Activated CD4-positive, CD25-positive, alpha-beta regulatory T cell treated with anti-CD3 and anti-CD28 coated beads, Interleukin-2, amount 50 U/mL, for 72 hours (primary cell): ENCODE measurements at regions not wholly inside any gene's neighbourhood (a gene's known extent, or its start where the extent isn't known, plus 50 kb on each side); places are given as distances from the start of the nearest gene placed in this dataset.

Experiments
- DNase-seq: peaks from one replicate; pipeline ENCODE4 v3.0.0; 2021

DNA sequence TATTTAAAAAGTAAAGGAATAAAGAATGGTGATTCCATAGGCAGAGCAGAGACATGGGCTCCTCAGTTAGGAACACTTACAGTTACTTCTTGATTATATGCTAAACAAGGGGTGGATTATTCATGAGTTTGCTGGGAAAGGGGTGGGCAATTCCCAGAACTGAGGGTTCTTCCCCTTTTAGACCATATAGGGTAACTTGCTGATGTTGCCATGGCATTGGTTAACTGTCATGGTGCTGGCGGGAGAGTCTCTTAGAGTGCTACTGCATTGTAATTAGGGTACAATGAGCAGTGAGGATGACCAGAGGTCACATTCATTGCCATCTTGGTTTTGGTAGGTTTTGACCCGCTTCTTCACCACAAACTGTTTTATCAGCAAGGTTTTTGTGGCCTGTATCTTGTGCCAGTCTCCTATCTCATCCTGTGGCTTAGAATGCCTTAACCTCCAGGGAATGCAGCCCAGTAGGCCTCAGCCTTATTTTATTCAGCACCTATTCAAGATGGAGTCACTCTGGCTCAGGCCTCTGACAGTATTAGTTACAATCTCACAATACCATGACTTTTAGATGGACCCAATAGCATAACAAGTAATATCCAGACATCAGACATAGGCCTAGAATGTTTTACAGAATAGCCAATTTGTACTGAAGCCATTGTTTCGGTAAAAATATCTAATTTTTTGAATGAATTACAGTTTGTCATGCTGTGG is 106.8 kb downstream of the ZBTB18 start:
- no peak for DNase-seq

DNA sequence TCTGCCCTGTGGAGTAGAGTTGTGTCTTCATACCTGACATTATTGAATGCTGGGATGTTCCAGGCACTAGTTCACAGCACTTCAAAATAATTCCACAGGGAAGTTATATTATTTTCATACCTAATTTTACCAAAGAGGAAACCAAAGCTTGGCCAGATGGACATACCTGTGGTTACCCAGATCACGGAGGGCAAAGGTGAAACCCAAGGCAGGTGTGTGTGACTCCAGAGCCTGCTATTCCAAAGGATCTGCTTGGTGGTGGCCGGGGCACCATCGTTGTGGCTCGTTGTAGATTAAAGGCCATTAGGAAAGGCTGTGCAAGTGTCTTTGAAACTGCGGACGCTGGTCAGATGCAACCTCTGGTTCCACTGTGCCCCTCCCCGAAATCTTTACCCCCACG is 108.6 kb downstream of the ZBTB18 start:
- no peak for DNase-seq

DNA sequence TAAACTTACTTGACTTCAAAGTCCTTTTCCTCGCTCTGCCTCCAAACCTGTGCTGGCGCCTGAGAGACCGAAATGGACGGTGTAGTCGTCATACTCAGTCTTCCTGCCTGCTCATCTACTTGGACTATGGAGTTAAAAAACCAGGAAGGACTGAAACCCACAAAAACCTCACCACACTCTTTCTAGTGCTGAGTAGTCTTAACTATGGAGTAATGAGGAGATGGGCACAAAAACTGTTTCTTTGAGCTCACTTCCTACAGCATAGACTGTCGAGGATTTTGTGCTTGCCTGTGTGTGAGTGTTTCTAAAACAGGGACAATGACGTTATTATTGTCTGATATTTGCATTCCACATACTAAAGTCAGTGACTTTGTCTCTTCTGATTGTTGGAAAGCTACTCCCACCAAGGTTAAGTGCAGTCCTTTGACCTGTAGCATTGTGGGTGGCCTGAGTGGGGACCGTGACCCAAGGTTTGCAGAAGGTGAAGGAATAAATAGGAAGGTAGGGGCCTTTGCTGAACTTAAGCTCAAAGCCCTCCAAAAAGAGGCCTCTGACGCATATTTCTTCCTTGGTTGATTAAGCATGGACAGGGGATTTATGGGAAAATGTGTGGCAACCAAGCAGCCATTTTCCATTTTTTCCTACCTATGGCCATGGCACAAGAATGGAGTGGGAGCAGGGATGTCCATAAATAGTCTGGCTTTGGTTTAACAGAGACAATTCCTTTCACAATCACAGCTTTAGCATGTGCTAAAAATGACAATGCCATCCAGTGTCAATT is 109.6 kb downstream of the ZBTB18 start:
- no peak for DNase-seq

DNA sequence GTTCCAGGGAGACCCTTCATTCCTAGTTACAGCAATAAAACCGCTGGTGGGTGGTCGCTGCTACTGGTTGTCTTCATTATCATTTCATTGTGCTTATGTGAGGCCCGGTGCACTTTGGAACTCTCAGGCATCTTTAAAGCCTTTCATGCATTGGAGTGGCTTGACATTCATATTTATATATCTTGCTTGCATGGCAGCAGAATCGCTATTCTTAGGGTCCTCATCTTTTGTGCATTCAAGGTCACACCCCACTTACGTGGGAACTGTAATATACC is 110.1 kb downstream of the ZBTB18 start:
- DNase-seq = no peak

DNA sequence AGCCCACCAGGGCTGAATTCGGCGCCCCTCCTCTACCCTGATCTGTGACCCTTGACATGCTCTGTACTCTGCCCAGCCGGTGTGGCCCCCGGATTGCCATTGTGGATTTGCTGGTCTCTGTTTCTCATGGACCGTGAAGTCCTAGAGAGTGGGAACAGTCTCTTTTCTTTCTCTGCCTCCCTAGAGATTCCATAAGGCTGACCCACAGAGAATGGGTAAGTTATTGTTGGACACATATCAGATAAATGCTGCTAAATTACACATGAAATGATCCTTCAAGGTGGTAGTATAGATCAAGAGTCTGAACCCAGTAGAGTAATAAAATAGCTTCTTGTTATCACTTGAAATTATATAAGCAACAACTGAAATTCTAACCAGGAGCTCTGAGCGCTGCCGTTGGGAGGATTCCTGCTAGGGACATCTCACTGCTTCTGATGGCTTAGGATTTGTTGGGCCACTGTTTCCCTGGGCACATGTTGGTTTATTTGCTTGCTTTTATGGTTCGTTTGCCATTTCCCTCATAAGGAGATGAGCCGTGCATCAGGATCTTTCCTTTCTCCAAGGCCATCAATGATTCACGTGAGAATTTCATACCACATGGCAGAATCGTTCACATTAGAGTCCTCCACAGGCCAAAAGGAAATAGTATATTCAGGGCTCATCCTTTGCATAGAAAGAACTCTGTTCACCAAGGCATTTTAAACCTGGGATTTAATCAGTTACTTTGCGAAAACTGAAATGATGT is 111.9 kb downstream of the ZBTB18 start:
- DNase-seq = no peak

DNA sequence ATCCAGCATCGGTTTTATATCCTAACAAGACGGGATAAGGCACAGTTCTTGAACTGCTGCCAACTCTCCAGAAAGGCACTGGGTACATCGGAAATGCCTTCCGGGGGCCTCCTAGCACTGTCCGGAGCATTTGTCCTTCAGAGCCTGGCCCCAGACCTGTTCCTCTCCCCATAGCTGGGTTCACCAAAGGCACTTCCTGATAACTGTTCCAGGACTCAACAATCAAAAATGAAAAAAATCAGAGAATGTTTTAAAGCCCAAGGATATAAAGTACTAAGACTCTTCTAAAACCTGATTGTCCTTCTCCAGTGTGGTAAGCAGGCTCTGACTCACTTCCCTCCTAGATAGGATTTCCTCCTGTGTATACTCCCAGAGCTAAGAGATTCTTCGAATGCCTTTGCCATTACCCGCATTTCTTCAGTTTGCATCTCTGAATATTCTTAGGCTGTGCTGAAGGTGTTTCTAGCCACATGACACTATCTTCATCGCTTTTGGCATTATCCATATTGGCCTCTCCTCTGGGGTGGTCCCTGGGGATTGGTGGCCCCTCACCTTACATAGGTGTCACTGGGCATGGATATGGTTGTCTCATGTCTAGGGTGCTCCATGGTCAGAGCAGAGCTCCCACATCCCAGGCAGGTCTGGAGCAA is 112.9 kb downstream of the ZBTB18 start:
- DNase-seq = no peak

DNA sequence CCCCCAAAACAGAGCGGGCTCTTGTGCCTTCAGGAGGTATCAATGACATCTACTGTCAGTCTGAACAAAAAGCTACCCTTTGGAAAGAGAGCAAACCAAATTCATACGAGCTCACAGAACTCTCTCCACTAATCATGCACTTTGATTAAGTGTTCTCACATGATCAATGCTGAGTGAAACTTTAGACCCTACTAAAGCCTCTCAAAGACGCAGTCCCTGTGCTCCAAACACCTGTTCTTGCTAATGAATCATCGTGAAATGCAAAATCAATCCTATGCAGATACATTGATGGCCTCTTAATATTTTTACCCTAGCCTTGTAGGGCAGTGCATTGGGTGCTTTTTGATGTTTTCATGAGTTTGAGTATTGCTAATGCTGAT is 113.4 kb downstream of the ZBTB18 start:
- no peak for DNase-seq

DNA sequence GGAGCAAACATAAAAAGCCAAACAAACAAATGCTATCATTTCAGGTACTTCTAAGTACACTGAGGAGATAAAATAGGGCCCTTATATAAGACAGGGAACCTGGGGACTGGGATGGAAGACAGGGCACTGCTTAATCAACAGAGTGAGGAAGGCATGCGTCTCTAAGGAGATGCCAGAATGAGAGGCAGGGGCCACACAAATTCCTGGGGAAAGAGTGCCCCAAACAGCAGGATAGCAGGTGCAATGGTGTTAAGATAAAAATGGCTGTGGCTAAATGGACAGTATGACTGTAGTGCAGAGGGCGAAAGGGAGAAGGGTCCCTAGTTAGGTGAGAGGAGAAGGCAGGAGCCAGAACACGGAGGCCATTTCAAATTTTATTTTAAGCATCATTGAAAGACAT is 113.9 kb downstream of the ZBTB18 start:
- no peak for DNase-seq

DNA sequence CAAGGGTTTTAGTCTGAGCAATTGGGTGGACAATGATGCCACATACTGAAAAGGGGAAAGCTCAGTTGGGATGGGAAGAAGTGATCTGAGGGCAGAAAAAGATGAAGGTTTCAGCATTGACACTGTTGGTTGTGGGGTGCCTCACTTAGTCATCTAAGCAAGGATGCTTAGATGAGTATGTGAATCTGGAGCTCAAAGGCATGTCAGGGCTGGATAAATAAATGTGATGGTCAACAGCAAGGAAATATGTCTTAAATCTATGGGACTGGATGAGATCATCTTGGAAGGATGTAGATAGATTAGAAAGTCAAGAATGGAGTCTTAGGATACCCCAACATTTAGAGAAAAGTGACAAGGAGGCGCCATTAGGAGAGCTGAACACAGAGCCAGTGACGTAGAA is 114.6 kb downstream of the ZBTB18 start:
- DNase-seq = no peak

DNA sequence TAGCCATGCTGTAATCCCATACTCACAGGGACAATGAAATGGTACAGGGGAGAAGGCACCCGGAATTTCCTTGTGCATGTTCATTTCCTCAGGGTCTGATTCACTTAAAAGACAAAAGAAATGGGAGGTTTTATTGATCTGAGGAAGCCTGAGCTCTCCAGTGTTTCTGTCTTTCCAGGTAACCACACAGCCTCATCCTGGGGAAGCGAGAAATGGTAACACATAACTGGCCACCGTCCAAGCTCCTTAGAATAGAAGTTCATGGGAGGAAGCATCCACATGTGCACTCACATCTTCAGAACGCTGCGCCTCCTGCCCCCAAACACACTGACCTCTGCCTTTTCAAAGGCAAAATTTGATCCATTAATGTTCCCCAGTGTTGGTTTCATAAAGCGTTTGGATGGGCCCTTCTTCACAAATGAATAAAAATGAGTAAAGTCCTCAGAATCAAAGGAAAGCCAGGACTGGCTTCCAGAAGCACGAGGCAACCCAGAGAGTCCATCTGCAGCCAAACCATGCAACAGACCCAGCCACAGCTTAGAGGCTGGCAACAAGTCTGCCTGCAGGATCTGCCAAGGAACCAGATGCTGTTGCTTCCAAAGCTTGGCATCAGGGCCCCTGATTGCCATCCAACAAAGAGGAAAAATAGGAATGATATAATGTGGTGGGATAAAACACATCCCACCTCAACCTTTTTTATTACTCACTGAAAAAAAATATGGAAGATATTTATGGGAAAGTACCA is 120.3 kb downstream of the ZBTB18 start:
- no peak for DNase-seq

DNA sequence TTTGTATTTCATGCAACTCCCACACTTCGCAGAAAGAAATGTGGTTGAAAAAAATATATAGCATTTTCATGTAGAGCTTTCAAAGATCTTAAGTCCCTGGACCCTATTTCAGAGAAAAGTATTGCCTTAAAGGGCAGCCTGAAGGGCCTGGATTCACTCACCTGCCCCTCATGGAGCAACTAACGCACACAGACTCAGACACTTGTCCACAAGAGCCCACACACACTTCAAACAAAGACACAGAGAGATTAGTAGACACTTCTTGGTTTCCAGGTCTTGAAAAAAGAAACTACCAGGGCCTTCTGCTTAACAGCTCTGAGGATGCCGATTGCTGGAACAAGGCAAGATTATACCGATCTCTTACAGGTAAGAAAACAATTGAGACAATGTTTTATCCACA is 122.2 kb downstream of the ZBTB18 start:
- no peak for DNase-seq

DNA sequence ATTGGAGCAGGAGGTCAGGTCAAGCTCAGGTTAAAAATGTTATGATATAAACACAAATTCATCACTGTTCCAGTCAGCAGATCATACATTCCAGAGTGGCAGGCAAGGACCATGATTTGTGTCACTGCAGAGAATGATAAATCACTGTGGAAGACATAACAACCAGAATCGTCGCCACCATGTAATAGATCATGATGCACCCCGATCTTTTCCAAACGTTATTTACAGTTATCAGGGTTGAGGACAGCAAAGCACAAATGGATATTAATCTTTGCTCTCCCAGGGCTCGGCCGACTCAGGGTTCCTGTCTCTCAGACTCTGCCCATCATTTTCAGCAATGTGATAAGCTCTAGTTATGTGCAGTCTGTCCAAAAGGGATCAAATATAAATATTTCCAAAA is 122.7 kb downstream of the ZBTB18 start:
- no peak for DNase-seq

DNA sequence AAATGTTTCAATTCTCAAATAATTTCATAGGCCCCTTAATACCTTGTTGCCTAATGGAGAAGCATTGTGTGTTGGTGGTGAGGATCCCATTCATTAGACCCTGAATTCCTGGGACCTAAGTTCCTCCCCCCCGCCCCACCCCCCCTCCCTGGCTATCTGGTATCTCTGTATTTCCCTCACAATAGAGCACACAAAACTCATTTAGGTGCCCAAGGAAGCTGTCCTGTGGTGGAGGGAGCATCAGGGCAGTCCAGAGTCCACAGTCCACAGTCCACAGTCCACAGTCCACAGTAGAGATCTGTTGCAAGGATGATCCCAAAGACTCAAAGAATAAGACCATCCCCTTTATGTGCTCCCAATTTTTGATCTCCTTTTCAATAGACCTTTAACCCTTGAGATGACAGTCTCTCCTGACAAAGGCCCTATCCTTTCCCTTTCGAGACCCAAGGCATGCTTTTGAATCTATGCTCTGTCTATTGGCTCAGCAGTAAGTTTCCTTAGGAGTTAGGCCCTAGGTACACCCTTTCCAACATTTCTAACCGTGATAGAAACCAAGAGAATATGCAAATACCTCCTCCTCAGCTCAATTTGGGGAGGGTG is 123.9 kb downstream of the ZBTB18 start:
- no peak for DNase-seq

DNA sequence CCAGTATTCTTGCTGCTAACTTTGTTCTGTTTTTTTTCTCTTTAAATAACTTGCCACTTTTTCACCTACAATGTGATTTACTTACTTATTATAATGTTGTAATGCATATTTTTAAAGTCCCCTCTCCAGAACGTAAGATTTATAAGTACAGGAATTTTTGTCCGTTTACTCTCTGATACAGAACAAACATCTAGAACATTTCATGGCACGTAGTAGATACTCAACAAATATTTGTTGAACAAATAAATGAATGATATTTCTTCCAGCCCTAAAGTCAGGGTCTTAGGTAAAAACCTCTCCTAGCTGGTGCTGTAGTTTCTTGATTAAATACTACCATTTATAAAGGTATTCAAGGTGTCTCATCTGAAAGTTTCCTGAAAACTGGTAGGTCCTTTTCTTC is 125.1 kb downstream of the ZBTB18 start:
- no peak for DNase-seq

DNA sequence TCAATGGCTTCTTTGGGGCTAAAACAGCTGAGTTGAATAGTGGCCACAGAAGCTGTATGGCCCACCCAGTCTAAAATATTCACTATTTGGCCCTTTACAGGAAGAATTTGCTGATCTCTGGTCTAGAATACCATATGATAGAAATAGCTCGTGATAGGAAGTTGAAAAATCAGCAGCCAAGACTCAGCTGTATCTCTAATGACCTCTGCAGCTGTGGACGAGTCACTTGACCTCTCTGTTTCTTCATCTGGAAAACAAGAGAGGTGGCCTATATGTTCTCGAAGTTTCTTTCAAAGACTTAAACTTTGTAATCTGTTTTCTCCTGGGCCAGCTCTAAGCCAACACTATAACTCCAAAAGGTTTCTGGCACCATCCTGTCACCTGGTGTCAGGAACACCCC is 129.2 kb downstream of the ZBTB18 start:
- DNase-seq = no peak

DNA sequence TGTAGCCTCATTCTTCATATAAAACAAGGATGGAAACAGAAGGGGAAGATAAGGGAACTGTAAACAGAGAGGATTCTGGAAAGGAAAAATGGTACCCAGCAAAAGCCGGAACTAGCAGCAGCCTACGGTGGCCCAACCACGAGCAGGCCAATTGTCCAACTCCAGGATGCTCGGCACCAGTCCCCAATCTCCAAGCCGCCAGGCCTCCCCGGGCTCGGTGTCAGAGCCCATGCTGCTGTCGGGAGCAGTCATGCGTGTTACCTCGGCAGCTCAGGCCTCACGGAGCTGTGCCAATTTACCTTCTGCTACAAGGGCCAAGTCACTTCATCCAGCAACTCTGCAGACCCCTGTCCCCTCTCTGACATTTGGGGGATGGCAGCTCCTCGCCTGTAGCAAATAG is 130.8 kb downstream of the ZBTB18 start:
- DNase-seq = no peak

DNA sequence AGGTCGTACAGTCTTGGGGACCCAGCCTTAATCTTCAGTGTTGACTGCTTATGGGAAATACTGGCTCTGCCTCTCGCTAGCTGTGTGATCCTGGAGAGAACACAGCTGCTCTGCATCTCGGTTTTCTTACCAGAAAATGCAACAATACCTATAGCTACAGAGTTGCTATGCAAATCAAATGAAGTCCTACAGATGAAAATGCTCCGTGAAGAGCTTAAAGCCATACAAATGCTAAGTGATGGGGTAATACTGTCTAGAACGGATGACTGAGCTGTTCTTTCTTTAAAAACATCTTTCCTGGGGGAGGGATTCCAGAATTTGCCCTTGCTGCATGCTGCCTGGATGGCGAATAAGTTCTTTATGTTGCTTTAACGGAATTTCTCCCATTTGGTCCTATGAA is 132.0 kb downstream of the ZBTB18 start:
- no peak for DNase-seq

DNA sequence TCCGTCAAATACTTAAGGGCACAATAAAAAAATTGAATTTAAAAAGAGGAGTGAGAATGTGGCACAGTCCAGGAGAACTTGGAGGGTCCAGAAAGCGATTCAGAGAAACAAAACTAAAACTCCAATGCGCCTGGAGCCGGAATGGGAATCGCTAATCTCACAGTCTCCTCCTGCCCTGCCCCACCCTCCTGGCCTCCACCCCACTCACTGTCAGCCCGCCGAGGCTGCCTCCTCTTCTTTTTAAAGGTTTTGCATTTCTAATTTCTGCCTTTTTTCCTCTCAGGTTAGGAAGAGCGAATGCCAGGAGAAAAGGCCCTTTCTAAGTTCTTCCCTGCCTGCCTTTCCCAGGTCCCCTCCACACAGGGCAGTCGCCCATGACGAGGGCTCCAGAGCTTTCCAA is 135.3 kb downstream of the ZBTB18 start:
- no peak for DNase-seq

DNA sequence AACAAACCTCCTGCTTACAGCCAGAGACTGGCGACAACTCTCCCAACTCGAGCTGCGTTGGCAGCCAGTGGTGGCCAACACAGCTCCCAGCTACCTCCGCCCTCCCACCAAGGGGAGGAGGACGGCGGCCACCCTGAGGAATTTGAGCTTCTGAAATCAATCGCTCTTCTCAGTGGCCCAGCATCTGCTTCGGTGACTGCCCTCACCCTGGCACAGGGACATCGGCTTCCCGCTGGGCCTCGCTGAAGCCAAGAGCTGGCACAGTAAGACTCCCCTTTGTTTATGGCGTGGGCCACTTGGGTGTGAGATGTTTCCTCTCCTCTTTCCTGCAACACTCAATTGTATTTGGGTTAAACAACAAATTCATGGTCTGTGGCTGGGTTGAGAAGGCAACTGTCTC is 136.2 kb downstream of the ZBTB18 start:
- DNase-seq = no peak

DNA sequence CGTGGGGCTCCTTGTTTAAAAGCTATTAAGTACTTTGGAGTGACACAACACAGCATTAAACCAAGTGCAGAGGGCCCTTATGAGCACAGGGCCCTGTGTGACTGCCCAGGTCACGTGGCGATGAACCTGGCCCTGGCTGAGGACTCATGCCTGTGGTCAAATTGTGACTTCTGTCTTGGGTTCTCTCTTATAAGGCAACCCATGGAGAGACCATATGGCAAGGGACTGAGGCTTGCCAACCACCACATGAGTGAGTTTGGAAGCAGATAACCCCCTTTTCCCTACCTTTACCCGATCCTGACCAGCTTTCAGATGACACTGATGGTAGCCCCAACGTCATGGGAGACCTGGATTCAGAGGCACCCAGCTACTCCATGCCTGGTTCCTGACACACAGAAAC is 140.5 kb downstream of the ZBTB18 start:
- no peak for DNase-seq

DNA sequence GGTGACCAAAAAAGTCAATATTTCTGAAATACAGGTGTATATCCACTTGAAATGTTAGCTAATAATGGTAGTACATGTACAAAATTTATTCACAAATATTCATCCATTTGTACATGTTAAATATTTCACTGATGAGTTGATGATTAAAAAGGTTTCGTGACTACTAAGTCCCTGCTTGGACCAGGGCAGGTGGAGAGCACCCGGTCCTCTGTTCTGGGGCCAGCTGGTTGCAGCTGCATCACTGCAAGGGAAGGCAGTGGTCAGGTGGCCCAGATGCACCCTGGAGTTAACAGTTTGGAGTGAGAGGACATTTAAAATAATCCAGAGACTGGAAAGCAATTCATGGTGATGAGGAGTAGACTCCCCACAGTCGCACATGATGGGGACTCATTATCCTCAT is 141.2 kb downstream of the ZBTB18 start:
- DNase-seq = no peak

DNA sequence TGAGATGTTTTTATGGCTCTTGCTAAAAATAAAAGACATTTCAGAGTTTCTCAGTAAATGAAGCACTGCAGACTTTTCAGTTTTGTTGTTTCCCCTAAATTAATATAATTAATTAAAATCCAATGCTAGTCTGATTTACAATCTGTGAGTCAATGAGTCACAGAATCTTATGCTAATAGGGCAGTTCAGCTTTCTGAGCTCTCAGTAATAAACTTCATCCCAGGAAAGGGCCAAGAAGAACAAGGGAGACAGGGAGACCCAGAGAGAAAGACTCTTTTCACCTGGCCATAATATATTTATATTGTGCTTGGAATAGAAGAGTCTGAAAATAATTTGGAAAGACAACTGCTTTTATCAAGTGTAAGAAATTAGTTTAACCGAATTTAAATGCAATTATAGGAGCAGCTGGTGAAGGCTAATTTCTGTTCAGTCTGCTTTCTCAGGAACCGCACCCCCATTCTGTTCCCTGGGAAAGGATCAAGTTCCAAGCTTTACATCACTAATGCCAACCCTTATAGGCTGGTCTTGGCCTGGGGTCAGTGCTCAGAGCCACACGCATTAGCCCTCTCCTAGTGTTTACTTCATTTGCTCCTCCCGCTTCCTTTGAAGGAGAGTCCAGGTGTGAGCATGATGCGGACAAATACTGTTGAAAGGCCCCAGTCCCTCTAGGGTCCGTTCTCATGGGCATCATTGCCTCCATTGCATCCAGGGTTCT is 145.6 kb downstream of the ZBTB18 start:
- DNase-seq = no peak
